Middle frontal gyrus (tissue), 1 donor: ENCODE measurements at regions not wholly inside any gene's neighbourhood (a gene's known extent, or its start where the extent isn't known, plus 50 kb on each side); places are given as distances from the start of the nearest gene placed in this dataset.
"Not testable (repeated sequence)": the region's sequence is repeated elsewhere in the genome, so short reads cannot be mapped to it uniquely, and the experiment has no call there.

Experiments used
- DNase-seq: peaks from one replicate; pipeline ENCODE4 v3.0.0-alpha.2; 2015; ENCODE audit warnings: low spot score; ENCODE audit errors: extremely low spot score

DNA sequence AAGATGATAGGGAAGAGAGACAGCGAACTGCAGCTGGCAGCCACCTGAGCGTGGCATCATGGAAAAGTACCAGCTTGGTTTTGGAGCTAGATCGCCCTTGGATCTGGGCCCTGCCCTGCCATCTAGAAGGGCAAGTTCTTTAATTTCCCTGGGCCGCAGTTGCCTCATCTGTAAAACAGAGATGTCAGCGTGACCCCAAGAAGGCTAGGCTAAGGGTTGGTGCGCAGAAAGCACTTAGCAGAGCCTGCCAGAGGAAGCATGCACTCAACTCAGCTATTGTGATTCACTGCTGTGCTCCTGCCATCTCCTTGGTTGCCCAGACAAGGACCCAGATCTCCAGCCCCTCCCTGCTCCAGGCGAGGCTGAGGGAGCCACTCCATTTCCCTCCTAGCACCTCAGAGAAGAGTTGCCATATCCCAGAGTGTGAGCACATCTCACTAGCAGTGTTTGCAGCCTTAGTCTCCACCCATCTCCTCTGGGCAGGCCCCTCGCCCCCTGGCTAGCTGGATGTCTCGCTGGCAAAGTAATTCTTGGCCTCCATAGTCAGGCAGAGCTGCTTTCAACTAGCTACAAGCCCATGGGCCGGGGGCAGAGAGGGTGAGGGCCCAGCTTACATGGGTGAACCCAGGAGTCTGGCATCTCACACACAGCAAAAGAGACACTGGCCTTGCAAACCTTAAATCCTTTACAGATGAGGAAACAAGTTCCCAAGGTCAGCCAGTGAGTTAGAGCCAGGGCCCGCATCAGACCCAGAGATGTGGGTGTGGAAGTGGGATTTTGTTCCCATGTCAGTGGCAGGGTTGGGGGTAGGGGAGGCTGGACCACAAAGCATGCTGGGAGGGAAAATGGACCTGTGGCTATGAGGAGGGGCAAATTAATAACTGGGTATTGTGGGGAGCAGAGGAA, 280.7 kb upstream of the TLE3 start:
- DNase-seq = no peak

DNA sequence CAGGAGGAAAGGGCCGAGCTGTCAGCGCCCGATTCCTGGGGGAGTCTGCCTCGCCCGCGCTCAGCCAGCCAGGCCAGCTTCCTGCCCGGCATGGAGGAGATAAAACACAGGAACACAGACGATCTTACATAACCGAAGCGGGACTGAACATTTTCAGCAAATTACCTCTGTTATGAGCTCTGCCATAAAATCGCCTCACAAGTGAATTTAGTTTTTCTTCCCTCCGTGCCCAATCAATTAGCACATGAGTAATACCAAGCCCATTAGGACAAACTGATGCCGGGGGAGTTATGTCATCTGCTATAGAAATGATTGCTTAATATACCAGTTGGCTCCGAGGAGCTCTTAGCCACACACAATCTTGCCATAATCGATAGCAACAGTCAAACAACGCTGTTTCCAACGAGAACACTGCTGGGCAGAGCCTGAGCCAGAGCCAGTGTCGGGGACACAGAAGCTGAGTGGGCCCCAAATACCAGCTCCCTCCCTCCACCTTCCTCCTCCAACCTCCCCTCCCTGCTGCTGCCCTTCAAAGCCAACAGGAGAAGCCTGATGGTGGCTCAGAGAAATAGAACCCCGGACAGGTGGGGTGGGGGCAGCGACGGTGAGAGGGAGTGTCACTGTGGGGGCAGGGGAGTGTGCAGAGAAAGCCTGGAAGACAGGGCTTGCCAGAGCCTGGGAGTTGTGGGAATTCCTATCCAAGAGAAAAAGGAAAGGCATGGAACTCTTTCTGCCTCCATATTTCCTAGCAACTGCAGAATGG, 279.4 kb upstream of the TLE3 start:
- peak; percentile 6 for DNase-seq

DNA sequence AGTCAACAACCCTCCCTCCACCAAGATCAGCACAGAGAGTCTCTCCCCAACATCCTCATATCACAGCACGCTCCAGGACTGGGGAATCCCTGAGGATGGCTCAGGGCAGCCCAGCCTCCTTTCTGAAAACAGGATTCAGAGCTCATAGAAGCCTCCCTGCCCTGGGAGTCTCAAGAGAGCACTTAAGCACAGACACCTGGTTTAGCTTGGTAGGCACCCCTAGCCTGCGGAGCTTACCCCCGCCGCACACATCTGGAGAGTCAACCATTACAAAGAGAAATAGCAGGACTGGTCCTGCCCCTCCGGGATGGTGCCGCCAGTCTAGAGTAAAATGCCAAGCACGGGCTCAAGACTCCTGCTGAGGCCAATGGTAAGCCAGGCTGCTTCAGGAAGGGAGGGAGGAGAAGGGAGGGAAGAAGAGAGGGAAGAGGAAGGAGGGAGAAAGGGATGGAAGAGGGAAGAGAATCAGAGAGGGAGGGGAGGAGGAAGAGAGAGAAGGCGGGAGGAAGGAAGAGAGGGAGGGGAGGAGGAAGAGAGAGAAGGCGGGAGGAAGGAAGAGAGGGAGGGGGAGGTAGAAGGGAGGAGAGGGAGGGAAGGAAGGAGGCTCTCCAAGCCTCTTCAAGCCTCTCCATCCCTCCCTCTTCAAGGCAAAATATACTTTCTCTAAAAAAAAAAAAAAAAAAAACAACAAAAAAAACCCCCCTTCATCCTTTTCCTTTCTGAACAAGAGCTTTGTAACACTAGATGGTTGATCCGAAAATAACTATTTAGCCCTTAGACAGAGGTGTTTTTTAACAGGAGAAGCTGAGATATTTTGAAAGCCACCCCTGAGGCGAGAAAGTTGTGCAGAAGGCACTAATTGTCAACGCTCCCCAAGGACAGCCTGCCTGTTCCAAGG, 278.6 kb upstream of the TLE3 start:
- DNase-seq = no peak

DNA sequence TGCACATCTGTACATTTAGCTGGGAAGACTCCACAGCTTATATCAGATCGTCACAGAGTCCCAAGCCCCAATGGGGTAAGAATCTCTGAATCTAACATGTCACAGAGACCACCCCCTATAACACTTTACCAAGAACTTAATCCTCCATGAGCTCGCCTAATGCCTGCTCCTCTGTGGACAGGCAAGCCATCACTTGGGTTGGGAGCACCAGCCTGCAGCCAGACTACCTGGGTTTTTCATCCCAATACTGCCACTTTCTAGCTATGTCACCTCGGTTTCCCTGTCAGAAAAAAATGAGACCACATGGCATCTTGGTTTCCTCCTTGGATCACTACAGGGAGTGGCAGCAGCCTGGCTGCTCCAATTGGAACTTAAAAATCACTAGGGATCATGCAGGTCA, 277.9 kb upstream of the TLE3 start:
- DNase-seq = no peak

DNA sequence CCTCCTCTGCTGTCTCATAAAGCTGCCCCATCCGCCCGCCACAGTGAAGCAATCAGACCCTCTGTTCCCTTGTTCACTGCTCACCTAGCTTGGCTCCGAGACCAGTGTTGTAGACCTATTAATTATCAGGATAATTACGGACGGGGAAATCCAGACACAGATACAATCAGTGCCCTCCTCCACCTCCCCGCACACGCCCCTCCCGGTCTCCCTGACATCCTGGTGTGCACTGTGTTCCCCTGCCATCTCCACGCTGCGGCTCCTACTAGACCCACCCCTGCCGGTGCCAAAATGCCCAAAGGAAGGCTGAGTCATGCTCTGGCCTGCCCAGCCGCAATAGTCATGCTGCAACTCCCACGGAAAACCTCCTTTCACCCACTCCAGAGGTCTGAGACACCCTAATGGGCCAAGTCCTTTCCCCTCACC, 277.3 kb upstream of the TLE3 start:
- no peak for DNase-seq

DNA sequence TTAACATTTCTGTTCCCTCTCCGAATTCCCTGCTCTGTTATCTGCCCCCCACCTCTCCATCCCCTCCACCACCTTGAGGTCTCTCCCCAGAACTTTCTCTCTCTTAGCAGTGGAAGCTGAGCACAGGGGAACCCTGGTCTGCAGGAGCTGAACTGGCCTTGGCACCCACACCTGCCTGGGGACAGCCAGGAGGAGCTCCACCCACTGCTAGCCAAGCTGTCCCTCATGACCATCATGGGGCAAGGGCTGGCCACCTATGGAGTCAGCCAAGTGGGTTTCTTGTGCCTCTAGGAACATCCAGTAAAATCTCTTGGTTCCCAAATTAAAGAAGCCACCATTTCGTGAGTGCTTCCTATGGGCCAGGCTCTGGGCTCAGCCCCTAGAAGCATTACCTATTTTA, 276.4 kb upstream of the TLE3 start:
- DNase-seq = no peak

DNA sequence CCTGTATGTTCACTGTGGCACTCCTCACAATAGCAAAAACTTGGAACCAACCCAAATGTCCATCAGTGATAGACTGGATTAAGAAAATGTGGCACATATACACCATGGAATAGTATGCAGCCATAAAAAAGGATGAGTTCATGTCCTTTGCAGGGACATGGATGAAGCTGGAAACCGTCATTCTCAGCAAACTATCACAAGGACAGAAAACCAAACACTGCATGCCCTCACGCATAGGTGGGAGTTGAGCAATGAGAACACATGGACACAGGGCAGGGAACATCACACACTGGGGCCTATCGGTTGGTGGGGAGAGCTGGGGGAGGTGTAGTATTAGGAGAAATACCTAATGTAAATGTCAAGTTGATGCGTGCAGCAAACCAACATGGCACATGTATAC, 275.7 kb upstream of the TLE3 start:
- DNase-seq = not testable (repeated sequence)

DNA sequence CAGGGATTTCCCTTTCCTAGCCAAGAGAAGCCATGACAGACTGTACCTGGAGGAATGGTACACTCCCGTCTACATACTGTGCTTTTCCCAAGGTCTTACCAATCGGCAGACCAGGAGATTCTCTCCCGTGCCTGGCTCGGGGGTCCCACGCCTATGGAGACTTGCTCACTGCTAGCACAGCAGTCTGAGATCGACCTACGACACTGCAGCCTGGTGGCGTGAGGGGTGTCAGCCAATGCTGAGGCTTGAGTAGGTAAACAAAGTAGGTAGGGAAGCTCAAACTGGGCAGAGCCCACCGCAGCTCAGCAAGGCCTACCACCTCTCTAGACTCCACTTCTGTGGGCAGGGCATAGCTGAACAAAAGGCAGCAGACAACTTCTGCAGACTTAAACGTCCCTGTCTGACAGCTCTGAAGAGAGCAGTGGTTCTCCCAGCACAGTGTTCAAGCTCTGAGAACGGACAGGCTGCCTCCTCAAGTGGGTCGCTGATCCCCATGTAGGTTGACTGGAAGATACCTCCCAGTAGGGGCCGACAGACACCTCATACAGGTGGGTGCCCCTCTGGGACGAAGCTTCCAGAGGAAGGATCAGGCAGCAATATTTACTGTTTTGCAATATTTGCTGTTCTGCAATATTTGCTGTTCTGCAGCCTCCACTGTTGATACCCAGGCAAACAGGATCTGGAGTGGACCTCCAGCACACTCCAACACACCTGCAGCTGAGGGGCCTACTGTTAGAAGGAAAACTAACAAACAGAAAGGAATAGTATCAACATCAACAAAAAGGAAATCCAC, 270.4 kb upstream of the TLE3 start:
- not testable (repeated sequence) for DNase-seq

DNA sequence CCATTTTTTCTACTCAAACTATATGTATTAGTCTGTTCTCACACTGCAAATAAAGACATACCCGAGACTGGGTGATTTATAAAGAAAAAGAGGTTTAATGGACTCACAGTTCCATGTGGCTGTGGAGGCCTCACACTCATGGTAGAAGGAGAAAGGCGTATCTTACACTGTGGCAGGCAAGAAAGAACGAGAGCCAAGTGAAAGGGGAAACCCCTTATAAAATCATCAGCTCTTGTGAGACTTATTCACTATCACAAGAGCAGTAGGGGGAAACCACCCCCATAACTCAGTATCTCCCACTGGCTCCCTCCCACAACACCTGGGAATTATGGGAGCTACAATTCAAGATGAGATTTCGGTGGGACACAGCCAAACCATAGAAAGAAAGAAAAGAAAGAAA, 266.3 kb upstream of the TLE3 start:
- not testable (repeated sequence) for DNase-seq

DNA sequence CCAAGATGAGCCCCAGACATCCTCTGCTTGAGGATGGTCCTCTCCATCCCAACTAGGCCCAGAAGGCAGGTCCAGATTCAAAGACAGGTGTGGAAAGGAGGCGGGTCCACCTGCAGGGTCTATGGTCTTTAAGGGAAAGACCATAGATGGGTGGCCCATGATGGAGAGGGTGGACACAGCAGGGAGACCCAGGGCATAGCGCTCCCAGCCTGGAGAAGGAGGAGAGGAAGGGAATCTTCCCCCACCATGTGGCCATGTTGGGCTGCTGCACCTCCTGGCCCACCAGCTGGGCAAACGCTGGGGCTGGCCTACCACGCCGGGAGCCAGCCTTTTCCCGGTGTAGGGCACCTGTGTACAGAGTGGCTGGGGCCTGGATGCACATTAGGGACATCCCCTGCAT, 265.2 kb upstream of the TLE3 start:
- no peak for DNase-seq

DNA sequence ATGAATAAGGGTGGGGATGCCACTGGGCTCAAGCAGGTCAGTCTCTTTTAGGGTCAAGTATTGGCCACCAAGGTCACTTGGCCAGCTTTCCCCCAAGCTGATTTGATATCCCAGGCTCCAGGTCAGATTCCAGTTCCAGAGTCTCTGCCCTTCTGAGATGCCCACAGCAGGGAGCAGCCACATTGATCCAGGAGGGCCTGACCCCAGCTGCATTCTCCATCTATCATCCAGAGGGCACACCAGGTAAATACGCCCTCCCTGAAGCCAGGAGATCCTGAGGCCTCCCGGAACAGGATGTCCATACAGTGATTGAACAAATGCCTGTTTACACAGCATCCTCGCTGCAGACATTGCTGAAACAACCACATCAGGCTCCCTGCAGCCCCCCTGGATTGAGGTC, 264.6 kb upstream of the TLE3 start:
- DNase-seq = no peak

DNA sequence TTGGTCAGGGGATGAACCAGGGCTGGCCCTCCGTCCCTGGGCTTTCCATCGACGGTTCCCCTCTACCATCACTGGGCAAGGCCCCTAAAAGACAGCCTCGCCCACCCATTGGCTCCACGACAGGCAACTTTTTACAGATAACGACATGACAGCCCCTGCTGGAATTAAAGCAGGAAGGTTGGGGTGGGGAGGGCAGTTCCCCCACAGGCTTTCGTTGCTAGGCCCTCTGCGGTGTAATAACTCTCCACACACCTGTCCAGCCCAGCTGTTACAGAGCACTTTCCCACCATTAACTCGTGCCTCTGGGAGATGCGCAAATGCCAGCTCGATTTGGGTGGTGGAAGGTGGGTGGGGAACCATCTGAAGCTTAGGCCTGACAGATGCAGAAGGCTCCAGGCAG, 264.2 kb upstream of the TLE3 start:
- DNase-seq = no peak

DNA sequence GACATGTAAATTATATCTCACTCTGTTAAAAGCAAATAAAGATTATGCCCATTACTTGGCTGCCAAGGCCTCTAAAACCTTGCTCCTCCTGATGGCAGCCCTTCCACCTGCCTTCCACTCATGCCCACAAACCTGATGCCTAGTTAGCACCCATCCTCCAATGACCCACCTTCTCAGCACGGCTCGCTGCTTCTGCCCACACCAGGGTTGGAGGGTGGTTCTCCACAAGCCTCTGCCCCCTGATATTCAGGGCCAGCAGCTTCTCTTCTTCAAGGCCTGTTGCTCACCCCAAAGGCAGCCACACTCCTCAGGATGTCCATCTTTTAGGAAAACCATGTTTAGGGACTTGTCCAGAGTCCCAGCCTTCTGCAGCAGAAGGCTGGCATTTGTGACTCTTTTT, 263.4 kb upstream of the TLE3 start:
- DNase-seq = no peak

DNA sequence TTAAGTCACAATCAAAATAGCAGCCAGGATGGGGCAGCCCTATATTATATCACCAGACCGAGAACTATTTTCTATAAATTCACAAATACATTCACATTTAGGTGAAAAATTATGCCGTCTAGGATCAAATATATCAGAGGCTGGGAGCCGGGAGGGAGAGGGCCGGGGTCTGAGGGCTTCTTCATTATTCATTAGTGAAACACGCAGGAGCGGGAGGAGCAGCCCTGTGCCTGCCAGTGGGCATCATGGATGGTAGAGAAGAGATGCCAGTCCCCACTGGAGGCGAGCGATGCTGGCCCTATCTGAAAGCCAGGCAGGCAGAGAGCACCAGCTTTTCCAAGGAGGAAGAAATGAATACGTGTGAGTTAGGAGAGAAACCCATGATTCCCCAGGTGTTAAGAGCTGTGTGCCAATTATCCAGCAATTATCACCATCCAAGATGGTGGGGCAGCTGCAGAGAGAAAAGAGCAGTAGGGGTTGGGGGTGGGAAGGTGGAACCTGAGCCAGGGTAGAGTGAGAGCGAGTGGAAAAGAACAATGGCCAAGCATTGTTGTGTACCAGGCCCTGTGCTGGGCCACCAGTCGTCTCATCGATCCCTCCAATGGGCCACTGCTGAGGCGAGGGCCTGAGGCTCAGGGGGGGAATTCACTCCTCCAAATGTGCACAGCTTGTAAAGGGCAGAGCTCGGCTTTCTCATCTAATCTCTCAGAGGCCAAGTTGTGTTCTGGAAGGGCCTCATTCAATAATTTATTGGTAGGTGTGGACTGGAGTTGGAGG, 261.3 kb upstream of the TLE3 start:
- DNase-seq = no peak

DNA sequence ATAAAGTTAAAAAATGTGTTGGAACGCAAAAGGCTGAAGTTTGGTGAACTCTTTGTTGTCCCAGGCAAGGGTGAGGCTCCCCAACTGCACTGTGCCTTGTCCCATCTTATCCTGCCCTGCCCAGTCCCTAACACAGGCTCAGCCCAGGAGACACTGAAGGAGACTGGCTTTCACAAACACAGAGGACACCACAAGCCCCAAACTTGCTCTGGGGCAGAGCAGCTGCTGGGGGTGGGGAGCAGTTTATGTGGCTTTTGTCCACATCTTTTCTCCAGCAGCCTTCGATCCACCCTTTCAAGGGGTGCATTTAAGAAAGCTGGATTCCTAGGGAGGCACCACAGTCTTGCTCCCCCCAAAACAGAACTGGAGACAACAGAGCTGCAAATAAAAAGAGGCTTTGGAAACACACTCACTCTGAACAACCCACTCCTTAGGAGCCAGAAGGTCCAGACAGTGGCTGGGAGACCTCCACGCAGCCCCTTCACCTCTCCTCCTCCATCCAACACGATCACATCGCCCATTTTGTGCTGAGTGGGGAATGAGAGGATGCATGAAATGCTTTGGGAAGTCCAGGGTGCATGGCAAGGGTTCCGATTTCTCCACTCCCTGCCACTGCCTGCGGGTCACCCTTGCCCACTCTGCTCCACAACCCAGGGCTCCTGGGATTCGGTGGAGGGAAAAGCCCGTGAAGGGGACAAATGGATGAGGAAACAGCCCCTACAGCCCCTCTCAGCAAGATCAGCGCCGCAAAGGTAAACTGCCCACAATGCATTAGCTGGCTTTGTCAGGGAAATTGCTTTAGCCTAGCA, 260.5 kb upstream of the TLE3 start:
- no peak for DNase-seq

DNA sequence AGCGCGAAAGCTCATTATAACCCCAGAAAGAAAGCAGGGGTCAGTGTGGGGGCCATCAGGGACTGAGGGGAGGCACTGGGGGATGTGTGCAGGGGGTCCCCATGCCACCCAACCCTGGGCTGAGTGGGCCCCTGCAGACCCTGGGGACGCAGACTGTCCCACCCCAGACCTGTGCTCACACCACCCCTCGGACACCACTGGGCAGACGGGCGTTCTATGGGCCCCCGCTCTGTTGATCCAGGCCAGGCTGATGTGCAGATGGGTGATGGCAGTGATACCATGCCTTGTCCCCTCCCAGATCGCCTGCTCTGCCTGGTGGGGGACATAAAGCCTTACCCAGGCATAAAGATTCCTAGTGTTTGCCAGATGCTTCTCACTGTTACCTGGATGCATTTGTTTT, 259.7 kb upstream of the TLE3 start:
- no peak for DNase-seq

DNA sequence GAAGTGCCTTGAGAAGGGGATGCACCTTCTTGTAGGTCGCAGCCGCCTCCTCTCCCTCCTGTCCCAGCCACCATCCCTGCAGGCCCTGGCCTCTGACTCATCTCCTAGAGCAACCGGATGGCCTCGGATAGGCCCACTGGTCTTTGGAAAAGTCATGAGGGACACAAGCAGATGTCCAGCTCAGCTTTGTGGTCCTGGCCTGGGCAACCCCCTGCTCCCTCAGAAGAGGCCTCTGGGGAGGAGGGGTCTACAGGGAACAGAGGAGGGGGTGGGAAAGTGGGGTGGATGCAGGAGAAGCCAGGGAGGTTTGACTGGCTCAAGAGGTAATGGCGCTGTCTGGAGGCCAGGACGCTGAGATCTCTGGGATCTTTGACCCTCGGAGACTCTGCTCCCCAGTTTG, 259.2 kb upstream of the TLE3 start:
- DNase-seq = no peak

DNA sequence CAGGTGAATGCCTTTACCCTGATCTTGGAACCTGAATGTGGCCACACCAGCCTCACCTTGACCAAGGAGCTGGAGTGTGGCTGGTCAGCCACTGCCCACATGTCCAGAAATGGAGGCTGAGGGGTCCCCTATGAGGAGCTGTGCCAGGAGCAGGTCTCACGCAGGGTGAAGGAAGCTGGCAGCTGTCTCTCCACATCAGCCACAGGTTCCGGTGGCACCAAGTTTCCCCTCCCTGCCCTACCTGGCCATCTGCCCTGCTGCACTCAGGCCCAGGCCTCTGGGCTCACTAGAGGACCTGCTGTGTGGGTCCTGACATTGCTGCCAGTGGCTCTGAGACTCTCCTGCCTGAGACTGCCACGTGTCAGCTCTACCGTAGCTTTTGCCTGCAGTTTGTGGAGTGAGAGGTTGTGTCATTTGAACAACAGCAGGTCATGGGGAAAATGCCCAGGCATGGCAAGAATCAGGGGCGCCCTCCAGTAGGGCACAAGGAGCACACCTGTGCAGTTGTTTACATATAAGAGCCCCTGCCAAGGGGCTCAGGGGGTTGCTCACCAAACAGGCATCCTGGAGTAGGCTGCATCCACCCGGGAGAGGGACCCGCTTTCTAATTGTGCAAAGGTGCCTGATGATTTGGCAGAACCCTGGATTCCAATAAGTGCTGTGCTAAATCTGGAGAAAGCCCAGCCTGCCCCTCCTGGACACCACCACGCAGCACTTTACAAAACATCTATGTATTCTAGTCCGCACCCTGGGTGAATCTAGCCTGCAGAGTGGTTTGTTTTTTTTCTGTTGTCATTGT, 258.5 kb upstream of the TLE3 start:
- no peak for DNase-seq
